ENCODE measurements at regions not wholly inside any gene's neighbourhood (a gene's known extent, or its start where the extent isn't known, plus 50 kb on each side); places are given as distances from the start of the nearest gene placed in this dataset.

DNA sequence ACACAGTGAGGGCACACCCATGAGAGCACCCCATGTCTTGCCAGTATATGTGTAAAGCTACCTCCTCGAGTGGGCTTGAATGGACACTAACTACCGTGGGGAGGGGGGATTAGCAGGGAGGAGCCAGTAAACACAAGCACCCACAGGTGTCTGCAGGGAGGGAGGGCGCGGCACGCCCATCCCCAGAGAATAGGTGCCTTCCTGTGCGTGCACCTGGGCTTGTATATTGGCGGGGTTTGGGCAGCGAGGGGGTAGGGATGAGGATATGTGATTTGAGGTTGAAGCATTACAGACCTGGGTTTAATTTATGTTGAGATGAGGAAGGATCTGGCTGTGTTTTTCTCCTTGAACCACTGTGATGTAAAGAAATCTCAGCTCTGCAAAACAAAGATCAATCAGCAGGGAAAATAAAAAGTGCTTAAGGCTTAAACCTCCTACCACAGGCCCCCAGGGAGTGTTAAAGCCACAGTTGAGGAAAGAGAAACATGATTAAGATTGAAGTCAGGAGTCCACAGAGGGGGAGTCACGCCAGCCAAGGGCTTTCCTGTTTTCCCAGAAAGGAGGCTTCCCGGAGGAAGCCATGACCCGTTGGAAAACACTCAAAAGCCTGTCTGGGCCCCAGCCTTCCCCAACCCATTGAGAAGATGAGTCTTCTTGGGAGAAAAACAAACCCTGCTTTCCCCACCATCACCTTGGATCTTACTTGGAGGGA lies 80.0 kb downstream of the CAMK2N1 start:
- Histone ChIP-seq H4K20me1 (ENCODE audit: insufficient read depth) (no peaks in the 10 kb centered on the region), H3K4me3 (ENCODE audit: low read length) (no peak overlapping the region), H3K79me2 (replicated peaks; ENCODE audit: insufficient read depth, low read length) (no peaks in the 10 kb centered on the region), H3K27me3 (ENCODE audit: insufficient read depth, low read depth, low read length) (no peaks in the 10 kb centered on the region), H3K9ac (ENCODE audit: low read length) (no peak overlapping the region), H3K36me3 (ENCODE audit: insufficient read depth, low read length) (no peaks in the 10 kb centered on the region), H2AFZ (ENCODE audit: low read depth, low read length) (no peak overlapping the region), H3K9me3 (ENCODE audit: low read length) (no peaks in the 10 kb centered on the region), H3K27ac (ENCODE audit: low read length) (no peak overlapping the region), H3F3A (ENCODE audit: insufficient read depth, low read length, poor library complexity, severe bottlenecking) (no peaks in the 10 kb centered on the region), H3K4me2 (ENCODE audit: low read length) (no peak overlapping the region), H3K9me2 (ENCODE audit: insufficient read depth, low read length) (no peaks in the 10 kb centered on the region)
- TF ChIP-seq POLR2AphosphoS5 (IDR thresholded peaks at IDR 0.05) (no peak), MXI1 (conservative IDR thresholded peaks at IDR 0.05; ENCODE audit: poor library complexity, severe bottlenecking) (no peak), EZH2 (IDR thresholded peaks at IDR 0.05; ENCODE audit: borderline replicate concordance, insufficient read depth, low read length, poor library complexity, severe bottlenecking) (no peak), SMC3 (conservative IDR thresholded peaks at IDR 0.05; ENCODE audit: poor library complexity) (no peak), EP300 (conservative IDR thresholded peaks at IDR 0.05; ENCODE audit: poor library complexity, severe bottlenecking) (no peak), TAF1 (IDR thresholded peaks at IDR 0.05; ENCODE audit: low read depth) (no peak), RAD21 (conservative IDR thresholded peaks at IDR 0.05) (no peak)
- TF ChIP-seq, protein P1, sequence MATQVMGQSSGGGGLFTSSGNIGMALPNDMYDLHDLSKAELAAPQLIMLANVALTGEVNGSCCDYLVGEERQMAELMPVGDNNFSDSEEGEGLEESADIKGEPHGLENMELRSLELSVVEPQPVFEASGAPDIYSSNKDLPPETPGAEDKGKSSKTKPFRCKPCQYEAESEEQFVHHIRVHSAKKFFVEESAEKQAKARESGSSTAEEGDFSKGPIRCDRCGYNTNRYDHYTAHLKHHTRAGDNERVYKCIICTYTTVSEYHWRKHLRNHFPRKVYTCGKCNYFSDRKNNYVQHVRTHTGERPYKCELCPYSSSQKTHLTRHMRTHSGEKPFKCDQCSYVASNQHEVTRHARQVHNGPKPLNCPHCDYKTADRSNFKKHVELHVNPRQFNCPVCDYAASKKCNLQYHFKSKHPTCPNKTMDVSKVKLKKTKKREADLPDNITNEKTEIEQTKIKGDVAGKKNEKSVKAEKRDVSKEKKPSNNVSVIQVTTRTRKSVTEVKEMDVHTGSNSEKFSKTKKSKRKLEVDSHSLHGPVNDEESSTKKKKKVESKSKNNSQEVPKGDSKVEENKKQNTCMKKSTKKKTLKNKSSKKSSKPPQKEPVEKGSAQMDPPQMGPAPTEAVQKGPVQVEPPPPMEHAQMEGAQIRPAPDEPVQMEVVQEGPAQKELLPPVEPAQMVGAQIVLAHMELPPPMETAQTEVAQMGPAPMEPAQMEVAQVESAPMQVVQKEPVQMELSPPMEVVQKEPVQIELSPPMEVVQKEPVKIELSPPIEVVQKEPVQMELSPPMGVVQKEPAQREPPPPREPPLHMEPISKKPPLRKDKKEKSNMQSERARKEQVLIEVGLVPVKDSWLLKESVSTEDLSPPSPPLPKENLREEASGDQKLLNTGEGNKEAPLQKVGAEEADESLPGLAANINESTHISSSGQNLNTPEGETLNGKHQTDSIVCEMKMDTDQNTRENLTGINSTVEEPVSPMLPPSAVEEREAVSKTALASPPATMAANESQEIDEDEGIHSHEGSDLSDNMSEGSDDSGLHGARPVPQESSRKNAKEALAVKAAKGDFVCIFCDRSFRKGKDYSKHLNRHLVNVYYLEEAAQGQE (IDR thresholded peaks at IDR 0.05; ENCODE audit: borderline replicate concordance), result no peak
- TF ChIP-seq, protein P2, sequence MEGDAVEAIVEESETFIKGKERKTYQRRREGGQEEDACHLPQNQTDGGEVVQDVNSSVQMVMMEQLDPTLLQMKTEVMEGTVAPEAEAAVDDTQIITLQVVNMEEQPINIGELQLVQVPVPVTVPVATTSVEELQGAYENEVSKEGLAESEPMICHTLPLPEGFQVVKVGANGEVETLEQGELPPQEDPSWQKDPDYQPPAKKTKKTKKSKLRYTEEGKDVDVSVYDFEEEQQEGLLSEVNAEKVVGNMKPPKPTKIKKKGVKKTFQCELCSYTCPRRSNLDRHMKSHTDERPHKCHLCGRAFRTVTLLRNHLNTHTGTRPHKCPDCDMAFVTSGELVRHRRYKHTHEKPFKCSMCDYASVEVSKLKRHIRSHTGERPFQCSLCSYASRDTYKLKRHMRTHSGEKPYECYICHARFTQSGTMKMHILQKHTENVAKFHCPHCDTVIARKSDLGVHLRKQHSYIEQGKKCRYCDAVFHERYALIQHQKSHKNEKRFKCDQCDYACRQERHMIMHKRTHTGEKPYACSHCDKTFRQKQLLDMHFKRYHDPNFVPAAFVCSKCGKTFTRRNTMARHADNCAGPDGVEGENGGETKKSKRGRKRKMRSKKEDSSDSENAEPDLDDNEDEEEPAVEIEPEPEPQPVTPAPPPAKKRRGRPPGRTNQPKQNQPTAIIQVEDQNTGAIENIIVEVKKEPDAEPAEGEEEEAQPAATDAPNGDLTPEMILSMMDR (IDR thresholded peaks at IDR 0.05; ENCODE audit: poor library complexity, severe bottlenecking), result no peak

DNA sequence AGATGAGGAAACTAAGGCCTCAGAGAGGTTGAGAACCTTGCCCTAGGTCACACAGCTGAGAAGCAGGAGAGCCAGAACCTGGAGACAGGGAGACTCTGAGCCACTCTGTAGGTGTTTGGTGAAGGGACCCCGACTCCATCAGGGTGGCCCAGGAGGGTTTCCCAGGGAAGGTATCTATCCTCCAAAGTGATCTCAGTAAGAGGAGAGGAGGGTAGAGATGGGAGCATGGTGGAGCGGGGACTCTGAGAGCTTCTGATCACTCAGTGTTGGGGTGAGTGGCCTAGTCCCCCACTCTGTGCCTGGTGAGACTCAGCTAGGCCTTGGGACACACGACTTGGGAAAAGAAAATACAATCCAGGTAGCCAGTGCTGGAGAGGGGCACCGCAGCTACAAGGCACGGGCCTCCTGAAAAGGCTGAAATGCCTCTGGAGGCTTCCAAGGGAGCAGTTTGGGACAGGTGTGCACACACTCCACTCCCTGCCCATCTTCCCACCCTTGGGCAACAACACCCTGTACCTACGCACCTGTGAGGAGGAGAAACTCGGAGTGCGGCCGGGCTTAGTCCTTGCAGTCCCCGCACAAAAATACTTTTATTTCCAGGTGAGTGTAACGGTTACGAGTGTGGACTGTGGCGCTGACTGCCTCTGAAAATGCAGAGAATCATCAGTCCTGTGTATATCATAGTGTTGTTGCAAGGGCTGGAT lies 80.8 kb downstream of the CAMK2N1 start:
- Histone ChIP-seq H3F3A (ENCODE audit: insufficient read depth, low read length, poor library complexity, severe bottlenecking) (no peaks in the 10 kb centered on the region), H3K4me2 (ENCODE audit: low read length) (no peak overlapping the region), H2AFZ (ENCODE audit: low read depth, low read length) (no peak overlapping the region), H3K79me2 (replicated peaks; ENCODE audit: insufficient read depth, low read length) (no peaks in the 10 kb centered on the region), H3K36me3 (ENCODE audit: insufficient read depth, low read length) (no peaks in the 10 kb centered on the region), H3K27ac (ENCODE audit: low read length) (no peak overlapping the region), H4K20me1 (ENCODE audit: insufficient read depth) (no peaks in the 10 kb centered on the region), H3K9me3 (ENCODE audit: low read length) (no peaks in the 10 kb centered on the region), H3K9me2 (ENCODE audit: insufficient read depth, low read length) (no peaks in the 10 kb centered on the region), H3K27me3 (ENCODE audit: insufficient read depth, low read depth, low read length) (no peaks in the 10 kb centered on the region), H3K9ac (ENCODE audit: low read length) (no peak overlapping the region), H3K4me3 (ENCODE audit: low read length) (no peak overlapping the region)
- TF ChIP-seq, protein P2 (IDR thresholded peaks at IDR 0.05; ENCODE audit: poor library complexity, severe bottlenecking), result no peak
- no peak for TF ChIP-seq TAF1 (IDR thresholded peaks at IDR 0.05; ENCODE audit: low read depth)
- no peak for TF ChIP-seq EP300 (conservative IDR thresholded peaks at IDR 0.05; ENCODE audit: poor library complexity, severe bottlenecking)
- TF ChIP-seq, protein P1 (IDR thresholded peaks at IDR 0.05; ENCODE audit: borderline replicate concordance), result no peak
- no peak for TF ChIP-seq POLR2AphosphoS5 (IDR thresholded peaks at IDR 0.05)
- no peak for TF ChIP-seq MXI1 (conservative IDR thresholded peaks at IDR 0.05; ENCODE audit: poor library complexity, severe bottlenecking)
- no peak for TF ChIP-seq RAD21 (conservative IDR thresholded peaks at IDR 0.05)
- TF ChIP-seq SMC3 (conservative IDR thresholded peaks at IDR 0.05; ENCODE audit: poor library complexity), result no peak
- TF ChIP-seq EZH2 (IDR thresholded peaks at IDR 0.05; ENCODE audit: borderline replicate concordance, insufficient read depth, low read length, poor library complexity, severe bottlenecking), result no peak
